ENCODE measurements at regions not wholly inside any gene's neighbourhood (a gene's known extent, or its start where the extent isn't known, plus 50 kb on each side); places are given as distances from the start of the nearest gene placed in this dataset.

- TF ChIP-seq CTCF (conservative IDR thresholded peaks at IDR 0.05; ENCODE audit: low read length) (no peak), EZH2phosphoT487 (IDR thresholded peaks at IDR 0.05; ENCODE audit: borderline replicate concordance) (no peak)
Measured at GRCh38 chr10:109105725-109106124, 817.6 kb downstream of the XPNPEP1 start.

Measured in Loucy (cell line).